Cardiac fibroblast (primary cell): ENCODE measurements at regions not wholly inside any gene's neighbourhood (a gene's known extent, or its start where the extent isn't known, plus 50 kb on each side); places are given as distances from the start of the nearest gene placed in this dataset.

Source experiments
- DNase-seq, 2 donors: peaks; one replicate each; pipeline versions ENCODE4 v3.0.0 to v3.0.0-alpha.2; 2010; ENCODE audit warnings: low read depth in 2 of 2
- H3K4me3 ChIP-seq, 2 donors: replicated peaks in 1 of 2; 1 replicate in 1 of 2; 2 replicates in 1 of 2; pipeline ENCODE4 v1.5.1; 2011; ENCODE audit warnings: low read depth in 2 of 2, low read length in 2 of 2, mild to moderate bottlenecking in 2 of 2, moderate library complexity in 1 of 2
- CTCF ChIP-seq: IDR thresholded peaks from one replicate; pipeline ENCODE4 v1.5.1; 2011; ENCODE audit warnings: low read depth, mild to moderate bottlenecking, low read length, inconsistent platforms

GRCh38 chr3:106025151-106025722, 156.4 kb upstream of the CBLB start:
- H3K4me3 ChIP-seq: no peak overlapping the region
- DNase-seq: peak in 1 of 2 donors; percentile 40
- no peak for TF ChIP-seq CTCF

- no peak overlapping the region for H3K4me3 ChIP-seq
- peak in 1 of 2 donors; percentile 62 for DNase-seq
- TF ChIP-seq CTCF: no peak
These were observed 161.3 kb upstream of the CBLB start for GRCh38 chr3:106029954-106030626.

GRCh38 chr3:106030627-106030963, 161.8 kb upstream of the CBLB start:
- no peak overlapping the region for H3K4me3 ChIP-seq
- DNase-seq: peak; percentile 40 to 71
- TF ChIP-seq CTCF: no peak

GRCh38 chr3:106032479-106032878, 163.7 kb upstream of the CBLB start:
- no peak for DNase-seq
- TF ChIP-seq CTCF: no peak
- H3K4me3 ChIP-seq: no peak overlapping the region

GRCh38 chr3:106033654-106034053, 164.8 kb upstream of the CBLB start:
- TF ChIP-seq CTCF: no peak
- H3K4me3 ChIP-seq: no peak overlapping the region
- DNase-seq: no peak

GRCh38 chr3:106034313-106034712, 165.5 kb upstream of the CBLB start:
- no peak for TF ChIP-seq CTCF
- no peak overlapping the region for H3K4me3 ChIP-seq
- no peak for DNase-seq

GRCh38 chr3:106035619-106036018, 166.8 kb upstream of the CBLB start:
- no peak overlapping the region for H3K4me3 ChIP-seq
- peak in 1 of 2 donors; percentile 19 for DNase-seq
- TF ChIP-seq CTCF: no peak
